ENCODE measurements at regions not wholly inside any gene's neighbourhood (a gene's known extent, or its start where the extent isn't known, plus 50 kb on each side); places are given as distances from the start of the nearest gene placed in this dataset.

GRCh38 chr6:23180504-23181293, 611.3 kb downstream of the HDGFL1 start:
- H3K4me3 ChIP-seq (ENCODE audit: low read depth in 1 of 3, low read length in 3 of 3): no peak overlapping the region
- no peaks in the 10 kb centered on the region for H3K9me3 ChIP-seq (ENCODE audit: control insufficient read depth in 4 of 4, low read length in 3 of 4)
- no peak overlapping the region for H3K9ac ChIP-seq (ENCODE audit: low read depth in 1 of 2, low read length in 2 of 2)
- H3K4me1 ChIP-seq (ENCODE audit: control insufficient read depth in 4 of 4, insufficient read depth in 4 of 4, low read length in 3 of 4): no peaks in the 10 kb centered on the region
- no peak for DNase-seq (ENCODE audit: low spot score)
- 69% methylated on average over 12 of the region's 12 CpGs for WGBS
- no peaks in the 10 kb centered on the region for H3K36me3 ChIP-seq (ENCODE audit: control insufficient read depth in 4 of 4, insufficient read depth in 3 of 4, low read depth in 1 of 4, low read length in 3 of 4)
- no peak for TF ChIP-seq HNF4G (IDR thresholded peaks at IDR 0.05)
- no peak for TF ChIP-seq CTCF (IDR thresholded peaks at IDR 0.05; ENCODE audit: low read depth, low read length, missing input control)
- TF ChIP-seq ATF3 (IDR thresholded peaks at IDR 0.05): no peak
- TF ChIP-seq MAX (IDR thresholded peaks at IDR 0.05): no peak
- TF ChIP-seq EGR1 (IDR thresholded peaks at IDR 0.05; ENCODE audit: low read depth in 2 of 2): no peak
- H3K27me3 ChIP-seq (ENCODE audit: control insufficient read depth in 4 of 4, insufficient read depth in 4 of 4, low read length in 3 of 4): no peaks in the 10 kb centered on the region
- H3K27ac ChIP-seq (ENCODE audit: low read depth in 1 of 2, low read length in 2 of 2): no peak overlapping the region

GRCh38 chr6:23181356-23182110, 612.2 kb downstream of the HDGFL1 start:
- Histone ChIP-seq H3K9ac (ENCODE audit: low read depth in 1 of 2, low read length in 2 of 2) (no peak overlapping the region), H3K4me1 (ENCODE audit: control insufficient read depth in 4 of 4, insufficient read depth in 4 of 4, low read length in 3 of 4) (no peaks in the 10 kb centered on the region), H3K9me3 (ENCODE audit: control insufficient read depth in 4 of 4, low read length in 3 of 4) (no peaks in the 10 kb centered on the region), H3K36me3 (ENCODE audit: control insufficient read depth in 4 of 4, insufficient read depth in 3 of 4, low read depth in 1 of 4, low read length in 3 of 4) (no peaks in the 10 kb centered on the region), H3K27me3 (ENCODE audit: control insufficient read depth in 4 of 4, insufficient read depth in 4 of 4, low read length in 3 of 4) (no peaks in the 10 kb centered on the region), H3K27ac (ENCODE audit: low read depth in 1 of 2, low read length in 2 of 2) (no peak overlapping the region), H3K4me3 (ENCODE audit: low read depth in 1 of 3, low read length in 3 of 3) (no peak overlapping the region)
- TF ChIP-seq SP1 (IDR thresholded peaks at IDR 0.05) (no peak), FOXA1 (IDR thresholded peaks at IDR 0.05) (no peak)
- 87% methylated on average over 7 of the region's 7 CpGs for WGBS
- no peak for DNase-seq (ENCODE audit: low spot score)

GRCh38 chr6:23183846-23184245, 614.5 kb downstream of the HDGFL1 start:
- H3K4me3 ChIP-seq (ENCODE audit: low read depth in 1 of 3, low read length in 3 of 3): no peak overlapping the region
- no peaks in the 10 kb centered on the region for H3K27me3 ChIP-seq (ENCODE audit: control insufficient read depth in 4 of 4, insufficient read depth in 4 of 4, low read length in 3 of 4)
- DNase-seq (ENCODE audit: low spot score): no peak
- TF ChIP-seq RXRA (IDR thresholded peaks at IDR 0.05) (no peak), RAD21 (IDR thresholded peaks at IDR 0.05) (no peak), NR2F2 (IDR thresholded peaks at IDR 0.05) (no peak), TAF1 (conservative IDR thresholded peaks at IDR 0.05) (no peak)
- H3K27ac ChIP-seq (ENCODE audit: low read depth in 1 of 2, low read length in 2 of 2): no peak overlapping the region
- no peaks in the 10 kb centered on the region for H3K36me3 ChIP-seq (ENCODE audit: control insufficient read depth in 4 of 4, insufficient read depth in 3 of 4, low read depth in 1 of 4, low read length in 3 of 4)
- WGBS: 76% methylated on average over 7 of the region's 7 CpGs
- no peak overlapping the region for H3K9ac ChIP-seq (ENCODE audit: low read depth in 1 of 2, low read length in 2 of 2)
- no peaks in the 10 kb centered on the region for H3K4me1 ChIP-seq (ENCODE audit: control insufficient read depth in 4 of 4, insufficient read depth in 4 of 4, low read length in 3 of 4)
- no peaks in the 10 kb centered on the region for H3K9me3 ChIP-seq (ENCODE audit: control insufficient read depth in 4 of 4, low read length in 3 of 4)
